Hematopoietic multipotent progenitor cell treated with erythropoietin and hydrocortisone succinate and interleukin-3 and kit ligand, for 15 days (in vitro differentiated cells): ENCODE measurements at regions not wholly inside any gene's neighbourhood (a gene's known extent, or its start where the extent isn't known, plus 50 kb on each side); places are given as distances from the start of the nearest gene placed in this dataset.

Experiments
- DNase-seq: peaks from one replicate; pipeline ENCODE4 v3.0.0-alpha.2; 2015; ENCODE audit warnings: low spot score

DNA sequence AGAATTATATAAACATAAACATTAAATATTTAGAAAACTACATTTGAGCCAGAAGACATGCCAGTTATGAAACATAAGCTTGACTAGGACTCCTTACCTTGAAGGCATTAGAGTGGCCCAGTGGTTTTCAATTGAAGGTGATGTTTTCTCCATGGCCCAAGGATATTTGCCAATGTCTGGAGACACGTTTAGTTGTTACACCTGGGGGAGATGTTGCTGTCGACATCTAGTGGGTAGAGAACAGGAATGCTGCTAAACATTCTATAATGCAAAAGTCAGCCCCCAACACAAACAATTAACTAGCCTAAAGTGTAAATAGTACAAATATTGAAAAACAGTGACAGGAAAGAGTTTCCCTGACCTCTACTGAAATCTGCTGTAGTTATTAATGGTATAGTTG is 200.9 kb upstream of the HS3ST5 start:
- no peak for DNase-seq

DNA sequence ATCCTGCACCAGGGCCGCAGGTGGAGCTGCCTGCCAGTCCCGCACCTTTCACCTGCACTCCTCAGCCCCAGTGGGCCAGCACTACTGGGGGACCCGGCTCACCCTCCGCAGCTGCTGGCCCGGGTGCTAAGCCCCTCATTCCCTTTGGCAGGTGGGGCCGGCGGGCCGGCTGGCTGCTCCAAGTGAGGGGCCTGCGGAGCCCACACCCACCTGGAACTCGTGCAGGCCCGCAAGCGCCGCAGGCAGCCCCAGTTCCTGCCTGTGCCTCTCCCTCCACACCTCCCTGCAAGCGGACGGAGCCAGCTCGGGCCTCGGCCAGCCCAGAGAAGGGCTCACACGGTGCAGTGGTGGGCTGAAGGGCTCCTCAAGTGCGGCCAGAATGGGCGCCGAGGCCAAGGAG is 199.0 kb upstream of the HS3ST5 start:
- DNase-seq: no peak

DNA sequence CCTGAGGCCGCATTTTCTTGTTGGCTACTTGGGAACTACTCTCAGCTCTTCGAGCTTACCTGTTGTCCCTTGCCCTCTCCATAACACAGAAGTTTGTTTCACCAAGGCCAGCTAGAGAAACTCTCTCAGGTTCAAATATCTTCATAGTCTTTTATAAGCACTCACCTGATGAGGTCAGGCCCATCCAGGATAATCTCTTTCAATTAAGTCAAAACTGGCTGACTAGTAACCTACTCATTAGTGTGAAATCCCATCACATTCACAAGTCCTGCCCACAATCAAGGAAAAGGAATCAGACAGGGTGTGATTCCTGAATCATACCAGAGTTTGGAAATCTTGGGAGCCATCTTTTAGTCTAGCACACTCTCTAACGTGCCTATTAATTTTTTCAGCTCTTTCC is 195.2 kb upstream of the HS3ST5 start:
- no peak for DNase-seq

DNA sequence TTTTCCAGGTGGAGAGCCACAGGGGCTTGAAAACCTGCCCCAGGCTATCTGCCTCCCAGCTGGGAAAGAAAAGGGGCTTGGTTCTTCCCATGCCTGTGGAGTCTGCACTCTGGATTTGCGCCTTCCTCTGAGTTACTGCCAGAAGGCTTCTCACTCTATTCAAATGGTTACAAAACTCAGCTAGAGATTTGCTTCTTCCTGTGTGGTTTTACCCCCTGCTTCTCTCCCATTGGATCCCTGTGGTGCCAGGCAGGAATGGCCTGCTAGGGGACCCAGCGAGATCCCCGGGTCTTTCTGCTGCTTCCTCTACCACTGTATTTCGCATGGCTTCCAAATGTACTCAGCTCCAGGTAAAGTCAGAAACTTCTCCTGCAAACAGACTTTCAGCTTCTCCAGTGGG is 192.0 kb upstream of the HS3ST5 start:
- no peak for DNase-seq

DNA sequence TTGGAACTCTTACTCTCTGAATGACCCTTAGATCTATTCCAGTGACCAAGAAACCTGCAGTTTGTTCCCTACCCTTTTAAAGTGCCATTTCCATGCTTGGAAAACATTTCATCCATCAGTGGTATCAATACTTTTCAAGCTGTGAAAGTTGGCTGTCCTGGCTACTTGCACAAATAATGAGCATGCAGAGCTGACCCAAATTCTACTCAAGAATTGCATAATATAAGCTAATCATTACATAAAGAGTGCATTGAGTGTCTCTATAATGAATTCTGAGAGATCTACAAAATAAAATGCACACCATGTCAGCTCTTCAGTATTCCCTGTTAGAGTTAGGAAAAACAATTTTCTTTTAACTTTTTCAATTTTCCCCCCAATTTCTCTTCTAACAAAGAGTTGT is 181.3 kb upstream of the HS3ST5 start:
- DNase-seq: no peak

DNA sequence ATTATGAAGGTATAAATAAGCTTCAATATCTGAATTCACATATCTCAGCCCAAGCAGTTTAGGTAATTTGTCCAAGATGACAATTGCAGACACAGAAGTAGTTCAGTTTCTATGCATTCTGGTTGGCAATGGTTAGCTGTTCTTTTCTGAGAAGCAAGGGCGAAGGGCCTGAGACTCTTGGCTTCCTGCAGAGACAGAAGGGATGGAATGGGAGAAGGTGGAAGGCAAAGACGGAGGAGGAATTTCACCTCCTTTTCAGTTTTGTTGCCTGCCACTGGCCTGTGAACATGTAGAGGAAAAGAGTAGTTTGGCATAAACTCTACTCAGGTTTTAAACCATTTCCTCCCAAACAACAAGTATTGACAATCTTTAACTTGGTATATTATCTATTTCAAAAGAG is 180.7 kb upstream of the HS3ST5 start:
- DNase-seq: no peak

DNA sequence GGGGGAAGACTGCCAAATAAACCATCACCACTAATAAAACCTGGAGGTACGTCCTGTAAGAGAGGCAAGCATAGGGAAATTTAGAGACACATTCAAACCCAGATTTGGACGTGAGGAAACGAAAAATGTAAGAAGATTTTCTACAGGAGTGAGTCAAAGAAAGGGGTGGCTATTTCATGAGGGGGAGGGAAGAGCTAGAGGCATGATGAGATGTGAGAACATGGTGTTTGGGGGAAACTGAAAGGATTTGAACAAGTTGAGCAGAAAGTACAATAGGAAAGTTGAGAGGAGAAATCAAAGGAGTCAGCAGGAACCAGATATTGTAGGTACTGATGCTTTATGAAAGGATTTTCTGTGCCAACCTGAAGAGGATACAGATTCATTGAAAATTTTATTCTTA is 179.1 kb upstream of the HS3ST5 start:
- no peak for DNase-seq

DNA sequence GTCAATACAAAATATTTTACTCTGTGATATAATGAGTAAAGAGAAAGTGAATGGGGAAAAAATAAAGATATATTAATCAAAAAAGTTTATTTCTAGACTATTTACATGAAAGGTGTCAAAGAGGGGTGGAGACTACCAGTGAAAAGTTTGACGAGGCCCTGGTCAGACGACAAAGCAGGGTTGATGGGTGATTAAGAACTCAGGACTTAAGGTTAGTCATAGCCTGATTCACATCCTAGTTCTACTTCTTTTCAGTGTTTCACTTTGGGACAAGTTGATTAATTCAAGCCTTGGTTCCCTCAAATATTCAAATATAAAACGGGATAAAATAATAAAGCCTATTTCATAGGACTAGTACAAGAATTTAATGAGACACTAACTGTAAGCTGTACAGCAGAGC is 178.2 kb upstream of the HS3ST5 start:
- no peak for DNase-seq

DNA sequence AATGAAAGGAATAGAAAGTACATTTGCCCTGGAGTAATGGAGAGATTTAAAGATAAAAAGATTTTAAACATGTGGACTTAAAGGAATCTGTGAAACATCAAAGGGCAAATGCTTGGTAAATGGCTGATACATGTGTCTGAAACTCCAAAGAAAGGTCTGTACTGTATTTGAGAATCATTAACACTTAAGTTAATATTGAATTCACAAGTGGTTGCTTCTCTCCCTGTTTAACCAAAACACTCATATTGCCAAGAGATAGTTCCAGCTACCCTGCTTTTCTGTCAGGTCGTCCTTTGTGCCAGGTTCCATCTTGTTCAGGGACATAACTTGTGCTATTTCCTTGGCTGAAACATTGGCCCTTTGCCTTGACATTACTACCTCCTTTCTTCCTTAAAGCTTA is 171.3 kb upstream of the HS3ST5 start:
- no peak for DNase-seq

DNA sequence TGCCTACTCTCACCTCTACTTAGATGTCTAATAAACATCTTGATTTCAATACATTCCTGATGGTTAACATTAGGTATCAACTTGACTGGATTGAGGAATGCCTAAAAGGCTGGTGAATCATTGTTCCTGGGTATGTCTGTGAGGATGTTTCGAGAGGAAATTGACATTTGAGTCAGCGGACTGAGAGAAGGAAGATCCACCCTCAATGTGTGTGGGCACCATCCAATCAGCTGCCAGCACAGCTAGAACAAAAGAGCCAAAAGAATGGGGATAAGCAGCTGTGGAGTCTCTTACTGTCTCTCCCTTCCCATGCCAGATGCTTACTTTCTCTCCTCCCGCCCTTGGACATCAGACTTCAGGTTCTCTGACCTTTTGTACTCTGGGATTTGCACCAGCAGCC is 128.6 kb upstream of the HS3ST5 start:
- no peak for DNase-seq

DNA sequence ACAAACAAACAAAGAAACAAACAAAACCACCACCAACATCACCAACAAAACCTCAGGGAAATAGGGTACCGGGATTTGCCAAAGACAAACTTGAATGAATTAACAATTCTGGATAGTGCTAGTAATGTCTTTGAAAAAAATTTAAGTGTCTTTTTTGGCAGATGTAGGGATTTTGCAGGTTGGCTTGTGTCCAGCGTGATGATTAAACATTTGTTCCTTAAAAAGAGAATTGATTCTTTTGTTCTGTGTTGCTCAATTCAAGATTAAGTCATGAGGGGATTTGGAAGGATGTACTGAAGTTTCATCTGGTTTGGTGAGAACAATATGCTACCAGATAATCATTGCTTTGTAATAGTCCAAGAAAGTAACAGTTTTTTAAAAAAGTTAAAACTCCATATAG is 125.1 kb upstream of the HS3ST5 start:
- DNase-seq: no peak

DNA sequence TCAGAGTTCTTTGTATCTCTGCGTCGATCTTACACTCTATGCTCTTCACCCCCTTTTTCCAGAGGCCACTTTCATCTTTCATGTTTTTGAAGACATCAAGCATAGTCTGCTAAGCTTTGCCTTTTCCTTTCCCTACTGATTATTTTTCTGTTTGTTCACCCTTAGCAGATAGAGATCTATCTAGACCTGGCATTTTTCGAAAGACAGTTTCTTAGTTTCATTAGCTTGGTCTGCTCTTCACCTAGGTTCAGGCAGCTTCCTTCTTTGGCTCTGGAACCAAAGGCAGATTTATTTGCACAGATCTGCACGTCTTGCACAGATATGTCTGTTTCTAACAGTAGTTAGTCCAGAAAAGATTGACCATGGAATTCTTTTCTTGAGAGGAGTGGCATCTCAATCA is 122.7 kb upstream of the HS3ST5 start:
- DNase-seq: no peak

DNA sequence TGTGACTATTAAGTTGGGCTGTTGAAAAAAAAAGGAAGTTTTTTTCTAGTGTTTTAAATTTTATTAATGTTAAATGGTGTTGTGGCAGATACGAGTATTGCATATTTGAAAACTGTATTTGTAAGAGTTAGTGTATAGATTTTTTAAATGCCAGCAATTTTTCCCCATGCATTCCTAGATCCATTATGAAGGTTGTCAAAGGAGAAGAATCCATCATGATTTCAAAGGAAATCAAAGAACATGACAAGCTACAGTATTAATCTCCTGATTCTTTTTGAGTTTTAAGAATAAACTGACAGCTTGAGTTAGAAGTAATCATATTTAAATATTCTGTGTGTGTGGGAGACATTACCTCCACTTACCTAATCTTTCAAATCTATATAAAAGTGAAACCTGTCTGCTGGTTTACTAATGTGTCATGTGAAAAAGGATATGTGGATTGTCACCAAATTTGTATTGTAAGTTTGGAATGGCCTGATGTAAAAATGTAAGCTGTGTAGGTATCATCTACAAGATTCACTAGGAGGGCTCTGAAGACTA is 111.0 kb upstream of the HS3ST5 start:
- DNase-seq: no peak

DNA sequence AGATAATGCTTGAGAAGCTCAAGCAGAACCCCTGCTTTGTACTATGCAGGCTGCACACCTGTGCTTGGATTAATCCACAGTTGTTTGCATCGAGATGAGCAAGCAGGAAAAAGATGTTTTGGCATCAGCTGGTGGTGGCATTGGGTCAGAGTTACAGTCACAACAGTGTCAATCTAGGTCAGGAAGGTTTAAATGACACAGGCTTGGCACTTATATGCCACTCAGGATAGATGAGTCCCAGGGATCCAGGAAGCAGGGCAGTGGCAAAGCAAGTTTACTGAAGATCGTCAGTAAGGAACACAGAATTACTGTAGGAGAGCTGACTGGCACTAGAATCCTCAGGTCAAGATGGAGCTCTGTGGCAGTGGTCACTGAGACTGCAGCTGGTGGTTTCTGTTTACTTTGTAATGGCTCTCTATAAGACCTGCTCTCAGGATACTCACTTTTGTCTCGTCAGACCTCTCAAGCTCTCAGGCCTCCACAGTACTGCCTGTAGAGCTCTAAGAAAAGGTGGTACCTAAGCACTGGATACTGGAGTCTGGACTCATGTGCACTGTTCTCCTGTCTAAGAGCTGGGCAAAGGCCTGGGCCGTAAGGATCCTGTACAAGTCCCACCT is 110.1 kb upstream of the HS3ST5 start:
- no peak for DNase-seq

DNA sequence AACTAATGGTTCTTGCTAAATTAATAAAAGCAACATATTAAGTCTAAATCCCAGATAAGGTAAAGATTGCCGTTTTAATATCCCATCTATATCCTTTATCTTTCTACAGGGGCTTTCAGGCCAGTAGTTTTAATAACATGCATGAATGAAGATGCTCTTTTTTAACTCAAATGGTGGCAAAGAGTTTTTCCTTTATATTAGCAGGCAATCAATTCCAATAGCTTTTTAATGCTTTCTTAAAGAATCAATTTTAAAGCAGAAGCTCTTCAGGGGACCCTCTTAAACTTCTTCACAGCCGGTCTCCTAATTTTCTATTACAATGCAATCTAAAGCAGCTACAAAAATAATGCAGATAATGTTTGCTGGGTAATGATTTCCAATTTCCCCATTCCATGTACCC is 107.8 kb upstream of the HS3ST5 start:
- DNase-seq: no peak

DNA sequence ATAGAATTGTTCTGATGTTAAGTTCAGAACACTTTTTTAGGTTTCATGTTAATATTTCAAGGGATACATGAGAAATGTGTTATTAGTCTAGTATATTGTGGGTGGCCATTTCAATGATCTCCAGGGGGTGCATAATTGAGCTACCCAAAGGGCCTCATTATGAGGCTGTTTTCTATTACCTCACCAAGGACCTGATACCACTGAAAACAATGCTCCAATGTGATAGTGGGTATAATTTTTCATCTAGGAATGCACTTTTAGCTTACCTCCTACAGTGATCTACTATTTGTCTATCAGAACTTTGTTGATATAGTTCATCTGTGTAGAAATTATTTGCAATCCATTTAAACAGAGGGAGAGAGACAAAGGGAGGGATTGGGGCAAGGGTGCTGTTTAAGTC is 106.8 kb upstream of the HS3ST5 start:
- DNase-seq: no peak

DNA sequence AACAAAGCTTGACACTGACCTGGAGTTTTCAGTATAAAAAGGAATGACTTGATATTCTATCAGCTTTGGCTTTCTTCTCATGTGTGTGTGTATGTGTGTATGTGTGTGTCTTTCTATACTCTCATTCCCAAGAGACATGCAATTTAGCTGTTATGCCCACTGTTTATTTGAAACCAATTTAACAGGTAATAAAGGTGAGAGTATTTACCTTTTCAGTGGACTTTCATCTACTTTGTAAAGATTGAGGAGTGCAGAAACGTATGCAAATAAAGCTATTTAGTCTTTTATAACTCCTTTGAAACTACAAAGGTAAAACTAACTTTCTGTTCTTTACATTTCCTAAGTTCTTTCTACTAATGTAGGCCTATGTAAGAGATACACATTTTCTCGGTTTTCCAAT is 103.5 kb upstream of the HS3ST5 start:
- no peak for DNase-seq

DNA sequence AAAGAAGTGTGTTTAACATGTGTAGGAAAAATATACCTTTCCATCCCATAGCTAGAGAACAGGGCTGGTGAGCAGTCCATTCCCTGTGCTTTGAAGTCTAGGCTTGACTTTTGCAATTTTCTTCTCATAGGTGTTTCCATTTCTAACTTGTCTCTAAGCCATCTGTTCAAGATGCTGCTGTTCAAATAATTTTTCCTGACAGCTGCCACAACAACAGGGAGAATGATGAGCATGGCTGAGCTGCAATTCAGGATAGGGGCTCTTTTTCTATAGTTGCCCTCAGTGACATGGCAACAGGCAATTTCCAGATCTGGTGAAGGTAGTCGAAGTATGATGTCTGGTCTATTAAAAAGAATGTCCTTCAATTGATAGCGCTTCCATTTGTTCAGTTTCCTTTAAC is 103.0 kb upstream of the HS3ST5 start:
- no peak for DNase-seq

DNA sequence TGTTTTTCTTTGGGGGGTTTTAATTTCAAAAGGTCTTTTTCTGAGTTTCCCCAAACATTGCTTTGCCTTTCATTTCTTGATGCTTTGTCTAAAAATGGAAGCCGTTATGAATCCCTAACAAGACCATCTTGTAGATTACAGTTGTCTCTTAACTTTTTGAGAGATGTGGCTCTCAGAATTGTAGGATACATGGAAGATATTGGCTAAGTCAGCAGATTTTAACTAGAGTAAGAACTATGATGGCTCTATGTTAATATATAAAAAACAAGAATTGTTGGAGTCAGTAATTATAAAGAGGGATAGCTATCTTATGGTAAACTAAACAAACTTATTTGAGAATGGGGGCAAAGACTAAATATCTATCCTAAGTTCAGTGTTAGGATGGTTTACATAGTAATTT is 96.6 kb upstream of the HS3ST5 start:
- DNase-seq: no peak

DNA sequence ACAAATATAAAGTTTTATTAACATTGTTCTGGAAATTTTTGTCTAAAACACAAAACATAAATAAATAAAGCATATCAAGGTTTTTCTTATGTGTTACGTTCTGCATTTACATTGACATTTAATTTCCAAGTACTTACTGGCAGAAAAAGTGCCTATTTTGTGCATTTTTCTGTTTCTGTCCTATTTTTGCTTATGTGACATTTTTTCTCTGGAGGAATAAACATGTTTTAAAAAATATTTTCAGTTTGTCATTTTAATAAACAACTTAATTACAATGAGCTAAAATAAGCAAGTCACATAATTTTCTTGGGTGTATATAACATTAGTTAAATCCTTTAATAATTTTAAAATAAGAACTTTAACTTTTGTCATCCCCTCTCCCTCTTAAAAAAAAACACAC is 94.4 kb upstream of the HS3ST5 start:
- no peak for DNase-seq

DNA sequence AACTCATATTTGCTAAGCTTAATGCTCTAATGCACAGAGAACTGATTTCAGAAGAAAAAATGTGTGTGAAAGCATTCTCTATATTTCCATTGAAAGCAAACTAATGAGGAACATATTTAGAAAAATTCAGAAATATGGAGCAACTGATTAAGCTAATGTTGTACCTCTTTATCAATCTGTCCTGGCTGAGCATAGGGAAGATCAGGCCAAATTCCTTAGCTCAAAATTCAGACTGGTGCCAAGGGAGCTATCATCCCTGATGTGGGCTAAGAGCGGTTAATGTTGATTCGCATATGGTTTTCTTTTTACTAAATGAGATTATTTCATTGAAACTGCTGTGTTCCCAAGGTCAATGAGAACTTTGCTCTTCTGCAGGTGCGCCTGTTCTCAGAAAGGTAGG is 93.9 kb upstream of the HS3ST5 start:
- no peak for DNase-seq

DNA sequence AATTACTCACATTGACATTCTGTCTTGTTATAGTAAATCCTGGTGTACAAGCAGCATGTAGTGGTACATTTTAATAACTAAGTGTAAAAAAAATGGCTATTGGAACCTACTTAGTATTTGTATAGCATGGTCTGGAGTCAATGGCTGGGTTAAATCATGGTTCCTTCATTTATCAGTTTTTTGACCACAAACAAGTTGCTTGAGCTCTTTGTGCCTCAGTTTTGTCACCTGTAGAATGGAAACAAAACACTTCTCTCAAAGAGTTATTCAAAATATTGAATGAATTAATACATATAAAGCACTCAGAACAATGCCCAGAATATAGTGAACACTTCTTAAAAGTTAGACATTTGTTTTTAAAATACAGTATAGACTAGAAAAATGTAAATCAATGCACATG is 93.2 kb upstream of the HS3ST5 start:
- DNase-seq: no peak

DNA sequence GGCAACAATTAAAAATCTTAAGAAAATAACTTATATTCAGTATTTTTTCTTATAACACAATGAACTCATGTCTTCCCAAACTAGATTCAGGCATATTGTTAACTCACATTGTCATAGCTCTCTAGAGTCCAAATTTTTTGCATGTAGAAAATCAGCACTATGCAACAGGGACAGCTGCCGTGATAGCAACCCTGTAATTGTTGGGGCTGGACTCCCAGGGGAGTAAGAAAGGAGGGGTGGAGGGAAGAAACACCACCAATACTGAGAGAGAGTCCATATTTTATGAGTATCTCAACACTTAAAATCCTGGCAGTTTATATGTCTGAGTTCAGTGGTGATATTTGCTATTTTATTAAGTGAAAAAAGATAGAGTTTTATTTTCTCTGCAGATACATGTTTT is 89.6 kb upstream of the HS3ST5 start:
- DNase-seq: no peak

DNA sequence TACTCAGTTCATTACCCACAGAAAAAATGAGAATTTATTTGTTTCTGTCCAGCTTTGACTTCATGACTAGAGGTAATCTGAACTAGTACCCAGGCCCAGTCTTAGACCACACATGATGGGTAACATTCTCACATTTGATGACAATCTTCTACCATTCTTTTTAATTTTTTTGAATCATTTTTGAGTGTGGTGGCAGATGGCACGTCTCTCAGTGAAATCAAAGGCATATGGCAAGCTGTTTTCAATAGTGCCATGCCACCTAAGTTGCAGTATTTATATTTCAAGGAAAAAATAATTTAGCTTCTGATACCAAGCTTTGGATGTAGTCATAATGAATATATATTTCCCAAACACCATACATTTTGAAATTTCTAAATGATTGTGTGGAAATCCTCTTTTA is 88.8 kb upstream of the HS3ST5 start:
- DNase-seq: no peak
